GM19025 (cell line): ENCODE measurements at regions not wholly inside any gene's neighbourhood (a gene's known extent, or its start where the extent isn't known, plus 50 kb on each side); places are given as distances from the start of the nearest gene placed in this dataset.
A peak's percentile ranks its signal among the peaks of the same experiment; 100 is the strongest.
"Not testable (repeated sequence)": the region's sequence is repeated elsewhere in the genome, so short reads cannot be mapped to it uniquely, and the experiment has no call there.

Source experiments
- ATAC-seq: cut with Tn5 transposase; IDR thresholded peaks from one replicate; pipeline ENCODE4 v1.9.1; 2021; ENCODE audit warnings: mild to moderate bottlenecking, low read depth, moderate library complexity; ENCODE audit not compliant: unreplicated experiment

DNA sequence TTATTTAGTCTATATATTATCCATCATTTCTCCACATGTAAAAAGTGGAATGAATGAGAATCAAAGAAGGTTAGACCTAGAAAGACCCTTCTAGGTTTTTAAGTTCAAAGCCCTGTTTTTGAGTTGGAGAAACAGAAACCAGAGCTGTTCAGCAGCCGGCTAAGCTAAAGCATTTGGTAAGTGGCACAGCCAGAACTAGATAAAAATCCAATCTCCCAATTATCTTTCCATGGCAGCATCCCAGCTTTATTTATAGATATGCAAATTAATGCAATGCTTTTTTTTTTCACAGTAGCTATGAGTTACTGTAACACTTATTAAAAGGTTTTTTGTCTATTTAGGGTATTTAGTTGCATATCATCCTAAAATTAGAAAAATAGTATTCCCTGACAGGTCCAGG, 85.1 kb downstream of the NIBAN1 start:
- no peak for ATAC-seq

DNA sequence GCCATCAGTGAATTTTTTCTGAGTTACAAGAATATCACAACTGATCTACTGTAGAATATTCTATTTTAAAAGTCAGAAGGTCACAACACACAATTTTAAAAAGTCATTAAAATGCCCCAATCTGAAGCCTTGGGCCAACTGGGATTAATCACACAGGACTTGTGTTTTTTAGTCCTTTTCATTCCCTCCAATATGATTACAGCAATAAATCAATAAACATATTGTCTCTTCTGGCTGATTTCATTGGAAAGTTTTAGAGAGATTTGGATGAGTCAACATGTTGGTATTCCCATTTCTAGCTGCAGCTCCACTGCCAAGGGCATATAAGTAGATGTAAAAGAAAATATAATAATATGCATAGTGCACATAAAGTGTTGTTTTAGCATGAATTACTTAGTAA, 85.8 kb downstream of the NIBAN1 start:
- no peak for ATAC-seq

DNA sequence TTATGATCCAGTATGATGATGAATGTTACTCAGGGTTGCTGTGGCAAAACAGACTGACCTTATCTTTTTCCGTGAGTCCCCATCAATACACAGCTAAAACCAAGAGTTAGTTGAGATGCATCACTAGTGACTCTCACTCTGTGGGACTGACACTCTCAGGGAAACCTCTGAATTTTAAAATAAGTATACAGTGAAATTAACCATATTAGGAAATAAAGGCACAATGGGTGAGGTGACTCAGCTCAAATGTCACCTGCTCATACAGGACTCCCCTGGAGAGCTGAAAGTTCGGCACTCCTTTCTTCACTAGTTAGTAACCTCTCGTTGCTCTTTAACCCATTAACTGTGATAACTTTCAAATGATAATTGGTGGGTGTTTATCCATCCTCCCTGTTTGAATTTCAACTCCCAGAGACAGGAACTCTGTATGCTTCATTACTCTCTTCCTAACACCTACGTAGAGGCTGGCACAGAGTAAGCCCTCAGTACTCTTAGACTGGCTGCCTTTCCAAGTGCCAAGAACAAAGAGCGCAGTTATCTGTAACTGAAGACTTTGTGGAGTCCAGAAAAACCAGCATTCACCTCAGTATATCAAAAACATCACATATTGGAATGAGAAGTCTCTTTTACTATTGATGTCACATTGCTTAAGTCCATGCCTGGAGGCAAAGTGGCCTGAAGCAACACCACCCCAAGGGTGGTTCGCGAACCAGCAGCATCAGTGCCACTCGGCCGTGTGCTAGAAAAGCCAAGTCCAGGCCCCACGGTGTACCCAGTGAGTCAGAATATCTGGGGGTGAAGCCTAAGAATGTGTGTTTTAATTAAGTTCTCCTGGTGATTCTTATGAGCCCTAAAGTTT, 91.1 kb downstream of the NIBAN1 start:
- ATAC-seq: no peak

DNA sequence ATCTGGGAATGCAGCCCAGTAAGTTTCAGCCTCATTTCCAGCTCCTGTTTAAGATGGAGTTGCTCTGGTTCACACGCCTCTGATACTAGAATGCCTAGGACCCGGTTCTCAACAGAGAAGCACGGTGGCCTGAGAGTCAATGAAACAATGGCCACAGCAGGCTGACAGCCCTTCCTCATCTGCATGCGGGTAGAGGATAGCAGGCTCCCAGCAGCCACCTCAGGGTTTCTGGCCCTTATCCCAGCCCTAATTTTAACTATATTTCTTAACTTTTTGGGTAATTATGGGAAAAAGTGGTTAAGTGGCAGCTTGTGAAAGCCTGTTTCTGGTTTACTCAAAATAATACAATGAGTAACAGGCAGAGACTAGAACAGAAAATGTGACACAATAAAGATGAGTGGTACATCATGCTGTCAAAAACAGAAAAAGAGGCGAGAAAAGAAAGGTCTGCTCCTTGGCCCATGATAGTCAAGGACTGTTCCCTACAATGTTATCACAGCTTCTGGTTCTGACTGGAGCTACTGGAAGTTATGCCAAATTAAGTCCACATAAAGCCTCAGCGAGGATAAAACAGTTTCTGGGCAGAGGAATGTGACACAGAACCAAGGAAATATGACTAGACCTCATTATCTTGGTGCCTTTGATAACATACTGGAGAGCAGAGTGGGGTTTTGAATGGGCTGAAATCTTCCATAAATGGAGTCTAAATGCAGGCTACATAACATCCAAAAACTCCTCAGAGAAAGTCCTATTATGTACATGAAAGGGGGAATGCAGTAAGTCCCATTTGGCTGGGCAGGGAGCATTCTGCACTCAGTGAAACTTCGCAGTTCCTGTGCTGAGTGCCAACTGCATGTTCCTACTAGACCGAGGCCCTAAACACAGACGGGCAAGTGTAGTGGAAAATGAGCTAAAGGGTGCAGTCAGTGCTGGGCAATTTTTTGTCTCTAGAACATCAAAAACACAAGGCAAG, 92.1 kb downstream of the NIBAN1 start:
- peak; percentile 52 for ATAC-seq

DNA sequence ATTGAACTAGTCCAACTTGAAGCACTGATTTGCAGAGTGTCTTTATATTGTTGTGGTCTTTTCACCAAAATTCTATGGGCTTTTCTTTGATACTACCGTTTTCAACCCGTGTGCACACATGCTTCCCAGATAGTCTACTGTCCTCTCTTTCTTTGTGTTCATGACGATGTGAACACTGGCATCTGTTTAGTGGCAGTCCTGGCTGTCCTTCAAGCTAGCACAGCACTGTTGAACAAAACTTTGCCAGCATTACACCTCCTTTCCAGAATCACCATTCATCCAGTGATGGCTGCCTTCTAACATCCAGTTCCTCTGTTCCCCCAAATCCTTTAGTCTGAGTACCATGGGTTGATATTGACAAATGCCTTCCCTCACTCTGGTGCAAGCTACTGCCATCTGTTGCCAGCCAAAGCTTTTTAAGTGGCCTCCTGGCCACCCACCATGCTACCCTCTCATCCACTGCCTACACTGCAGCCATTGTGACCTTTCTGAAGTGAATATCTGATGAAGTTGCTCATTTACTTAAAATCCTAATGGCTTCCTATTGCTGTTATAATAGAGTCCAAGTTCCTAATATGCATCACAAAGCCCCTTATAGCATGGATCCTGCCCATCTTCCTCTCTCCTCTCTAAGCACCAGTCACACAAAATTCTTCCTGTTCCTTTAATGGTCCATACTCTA, 94.3 kb downstream of the NIBAN1 start:
- no peak for ATAC-seq

DNA sequence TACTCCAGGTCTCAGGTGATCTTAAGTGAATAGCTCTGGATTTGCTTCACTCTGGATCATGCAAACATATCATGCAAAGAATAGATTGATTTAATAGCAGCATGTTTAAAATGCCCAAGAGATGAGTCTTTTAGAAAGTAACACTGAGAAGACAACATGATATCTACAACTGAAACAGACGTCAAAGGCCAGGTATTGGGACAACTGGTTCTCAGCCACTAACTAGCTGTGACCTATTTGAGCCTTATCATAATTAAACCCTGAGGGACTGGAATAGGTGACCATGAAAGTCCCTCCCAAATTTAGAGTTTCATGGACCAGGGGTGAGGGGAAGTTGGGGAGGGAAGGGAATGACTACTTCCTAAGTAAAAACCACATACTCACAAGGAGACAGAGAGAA, 95.7 kb downstream of the NIBAN1 start:
- no peak for ATAC-seq

DNA sequence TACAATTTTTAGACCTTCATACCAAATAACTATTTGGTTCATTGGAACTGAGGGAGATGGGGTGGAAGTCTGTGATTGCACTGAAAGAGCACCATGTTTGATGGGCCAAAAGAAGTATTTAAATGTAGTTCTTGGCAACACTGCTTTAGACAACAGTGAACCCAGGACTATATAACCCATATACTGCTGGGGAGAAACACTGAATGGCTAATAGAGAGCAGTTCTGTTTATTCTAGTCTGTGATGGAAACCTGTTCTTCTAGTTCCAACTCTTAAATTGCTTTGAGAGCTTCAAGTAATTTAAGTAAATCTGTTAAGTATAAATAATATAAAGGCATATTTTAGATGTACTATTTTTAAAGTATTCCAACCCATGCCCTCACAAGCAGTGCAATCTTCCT, 96.3 kb downstream of the NIBAN1 start:
- ATAC-seq: no peak

DNA sequence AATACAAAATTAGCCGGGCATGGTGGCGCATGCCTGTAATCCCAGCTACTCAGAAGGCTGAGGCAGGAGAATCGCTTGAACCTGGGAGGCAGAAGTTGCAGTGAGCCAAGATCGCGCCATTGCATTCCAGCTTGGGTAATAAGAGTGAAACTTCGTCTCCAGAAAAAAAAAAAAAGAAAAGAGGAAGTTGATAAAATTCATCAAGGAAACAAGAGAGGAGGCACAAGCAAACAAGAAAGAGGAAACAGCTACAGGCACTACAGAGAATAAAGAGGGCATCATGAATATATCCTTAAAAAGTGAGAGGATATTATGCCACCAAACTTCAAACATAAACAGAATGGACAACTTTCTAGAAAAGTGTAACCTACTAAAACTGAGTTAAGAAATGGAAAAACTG, 98.3 kb downstream of the NIBAN1 start:
- ATAC-seq: not testable (repeated sequence)

DNA sequence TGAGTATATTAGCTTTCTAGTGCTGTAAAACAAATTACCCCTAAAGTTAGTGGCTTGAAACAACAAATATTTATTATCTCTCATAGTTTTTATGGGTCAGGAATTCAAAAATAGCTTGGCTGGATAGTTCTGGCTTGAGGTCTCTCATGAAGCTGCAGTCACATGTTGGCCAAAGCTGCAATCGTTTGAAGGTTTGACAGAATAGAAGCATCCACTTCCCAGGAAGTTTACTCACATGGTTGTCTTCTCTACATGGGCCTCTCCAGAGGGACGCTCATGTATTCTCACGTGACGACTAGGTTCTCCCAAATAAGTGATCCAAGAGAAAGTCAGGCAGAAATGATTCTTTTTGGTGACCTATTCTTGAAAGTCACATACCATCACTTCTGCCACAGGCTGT, 99.1 kb downstream of the NIBAN1 start:
- ATAC-seq: no peak

DNA sequence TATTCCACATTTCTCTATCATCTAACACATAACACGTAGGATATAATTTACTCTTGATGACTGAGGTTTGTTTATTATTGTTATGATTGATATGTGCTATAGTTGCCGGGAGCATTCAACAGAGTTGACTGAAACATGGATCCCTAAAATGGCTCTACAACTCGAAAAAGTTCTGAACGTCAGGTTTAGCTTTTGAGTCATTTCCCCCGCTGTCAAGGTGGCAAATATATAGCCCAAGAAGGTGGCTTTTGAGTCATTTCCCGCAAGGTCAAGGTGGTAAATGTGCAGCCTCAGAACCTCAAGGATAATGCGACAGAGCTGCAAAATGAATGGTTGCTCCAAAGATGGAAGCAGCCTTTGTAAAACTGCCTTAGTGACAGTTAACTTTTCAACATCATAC, 104.0 kb downstream of the NIBAN1 start:
- ATAC-seq: no peak

DNA sequence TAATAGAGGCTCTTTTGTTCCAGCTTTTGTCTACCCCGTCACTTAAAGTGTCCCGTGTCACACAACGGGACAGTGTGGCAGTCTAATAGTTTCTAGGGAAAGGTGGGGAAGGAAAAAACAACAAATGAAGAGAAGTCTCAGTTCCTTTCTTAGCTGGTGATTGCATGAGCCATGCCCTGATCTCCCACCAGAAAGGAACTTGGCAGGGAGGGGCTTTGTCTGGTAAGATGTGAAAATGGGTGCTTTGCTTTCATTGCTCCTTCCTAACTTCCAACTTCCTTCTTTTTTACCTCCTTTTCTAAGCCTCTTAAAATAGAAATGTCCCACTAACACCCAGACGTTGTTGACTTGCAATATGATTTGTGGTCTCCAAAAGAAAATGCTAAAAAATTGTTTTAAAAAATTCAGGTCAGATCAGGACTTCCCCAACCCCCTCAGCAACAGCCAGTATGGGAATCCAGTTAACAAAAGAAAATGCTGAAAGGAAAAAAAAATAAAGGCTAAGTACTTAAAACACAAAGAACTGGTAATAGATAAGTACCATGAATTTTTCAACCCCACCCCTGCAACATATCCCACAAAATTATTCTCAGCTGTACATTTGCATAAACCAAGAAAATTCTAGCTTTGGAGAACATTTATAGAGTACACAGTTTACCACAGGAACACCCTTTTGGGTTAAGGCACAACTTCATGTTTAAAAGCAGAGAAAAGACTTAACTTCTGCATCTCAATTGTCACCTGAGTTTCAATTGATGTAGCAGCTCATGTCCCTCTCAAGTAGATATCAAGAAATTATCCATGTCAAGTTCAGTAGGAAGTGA, 106.2 kb downstream of the NIBAN1 start:
- no peak for ATAC-seq

DNA sequence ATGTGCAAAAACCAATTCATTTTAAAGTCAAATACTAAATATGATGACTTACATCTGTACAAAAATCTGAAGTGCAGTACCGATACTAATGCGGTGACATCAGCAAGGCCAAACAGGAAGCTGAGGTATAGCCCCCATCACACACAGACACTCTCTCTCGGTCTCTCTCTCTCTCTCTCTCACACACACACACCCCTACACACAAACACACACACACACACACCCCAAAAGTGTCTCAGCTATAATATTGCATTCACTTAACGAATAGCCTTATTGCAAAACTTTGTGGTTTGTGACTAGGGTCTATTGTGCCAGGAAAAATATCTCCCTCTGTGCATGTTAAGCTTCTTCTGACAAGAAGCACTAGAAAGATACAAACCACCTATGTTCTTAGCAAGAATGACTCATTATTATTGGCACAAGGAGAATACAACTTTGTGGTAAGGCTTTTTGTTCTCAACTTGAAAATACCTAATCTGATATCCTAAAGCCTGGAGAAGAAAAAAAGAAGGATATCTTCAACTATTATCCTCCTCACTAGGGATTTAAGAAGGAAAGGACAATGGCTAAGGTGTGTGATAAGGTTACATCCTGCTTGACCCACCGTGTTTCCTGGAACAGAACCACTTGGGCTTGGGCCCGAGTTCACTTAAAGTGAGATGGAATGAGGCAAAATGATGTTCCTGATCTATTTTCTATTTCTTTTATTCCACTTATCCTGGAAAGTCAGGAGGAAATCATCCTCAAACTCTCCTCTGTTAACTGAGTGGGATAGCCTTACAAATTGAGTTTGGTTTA, 107.1 kb downstream of the NIBAN1 start:
- peak; percentile 93 for ATAC-seq

DNA sequence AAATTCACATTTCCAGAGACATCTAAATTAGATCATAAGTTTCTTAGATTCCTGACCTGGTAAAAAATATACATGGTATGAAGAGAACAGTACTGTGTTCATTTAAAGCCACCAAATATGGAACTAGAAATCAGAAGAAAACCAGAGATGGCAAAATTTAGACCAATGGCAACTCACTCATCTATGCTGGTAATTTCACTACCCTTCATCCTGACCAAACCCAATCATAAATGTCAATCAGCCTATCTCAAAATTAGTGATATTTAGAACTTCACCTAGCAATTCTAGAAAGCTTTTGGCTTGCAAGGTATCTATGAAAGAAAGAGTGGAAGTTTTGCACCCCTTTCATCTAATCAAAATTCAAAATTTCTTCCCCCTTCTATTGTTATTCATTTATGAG, 107.7 kb downstream of the NIBAN1 start:
- ATAC-seq: no peak

DNA sequence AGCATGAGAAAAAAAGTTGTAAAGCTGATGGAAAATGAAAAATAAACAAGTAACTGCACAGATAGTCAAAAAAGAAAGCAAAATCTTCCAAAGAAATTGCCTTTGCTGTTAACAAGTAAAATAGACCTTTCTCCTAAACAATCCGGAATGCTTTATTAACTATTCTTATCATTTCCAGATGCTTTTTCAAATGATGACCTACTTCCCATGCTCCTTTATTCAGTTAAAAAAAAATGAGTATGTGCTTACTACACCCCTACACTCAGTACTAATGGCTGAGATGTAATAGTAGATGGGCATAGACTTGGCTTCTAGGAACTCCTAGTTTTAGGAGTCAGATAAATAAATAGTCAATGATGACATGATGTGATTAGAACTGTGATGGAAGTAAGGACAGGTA, 108.5 kb downstream of the NIBAN1 start:
- ATAC-seq: no peak

DNA sequence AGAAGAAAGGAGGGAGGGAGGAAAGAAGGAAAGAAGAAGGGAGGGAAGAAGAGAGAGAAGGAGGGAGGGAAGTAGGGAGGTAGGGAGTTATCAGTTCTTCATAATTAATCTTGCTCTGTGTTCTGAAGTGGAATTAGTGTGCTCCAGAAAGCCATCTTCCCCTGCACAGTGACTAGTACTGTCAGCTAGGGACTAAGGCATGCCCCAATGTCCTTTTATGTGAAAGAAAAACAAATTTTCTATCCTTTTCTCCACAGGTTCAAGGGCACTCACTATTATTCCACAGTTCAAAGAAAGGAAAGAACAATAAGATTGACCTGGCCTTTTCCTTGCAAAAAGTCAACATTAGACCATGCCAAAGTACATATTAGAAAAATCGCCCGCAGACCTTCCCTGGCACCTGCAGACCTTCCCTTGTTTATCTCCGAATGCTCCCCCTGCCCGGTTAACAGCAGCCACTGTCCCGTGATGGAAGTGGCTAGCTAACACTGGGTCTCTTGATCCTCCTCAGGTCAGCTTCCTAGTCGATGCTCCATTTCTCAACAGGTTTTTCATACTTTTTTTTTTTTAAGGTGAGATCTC, 107.2 kb upstream of the EDEM3 start:
- no peak for ATAC-seq

DNA sequence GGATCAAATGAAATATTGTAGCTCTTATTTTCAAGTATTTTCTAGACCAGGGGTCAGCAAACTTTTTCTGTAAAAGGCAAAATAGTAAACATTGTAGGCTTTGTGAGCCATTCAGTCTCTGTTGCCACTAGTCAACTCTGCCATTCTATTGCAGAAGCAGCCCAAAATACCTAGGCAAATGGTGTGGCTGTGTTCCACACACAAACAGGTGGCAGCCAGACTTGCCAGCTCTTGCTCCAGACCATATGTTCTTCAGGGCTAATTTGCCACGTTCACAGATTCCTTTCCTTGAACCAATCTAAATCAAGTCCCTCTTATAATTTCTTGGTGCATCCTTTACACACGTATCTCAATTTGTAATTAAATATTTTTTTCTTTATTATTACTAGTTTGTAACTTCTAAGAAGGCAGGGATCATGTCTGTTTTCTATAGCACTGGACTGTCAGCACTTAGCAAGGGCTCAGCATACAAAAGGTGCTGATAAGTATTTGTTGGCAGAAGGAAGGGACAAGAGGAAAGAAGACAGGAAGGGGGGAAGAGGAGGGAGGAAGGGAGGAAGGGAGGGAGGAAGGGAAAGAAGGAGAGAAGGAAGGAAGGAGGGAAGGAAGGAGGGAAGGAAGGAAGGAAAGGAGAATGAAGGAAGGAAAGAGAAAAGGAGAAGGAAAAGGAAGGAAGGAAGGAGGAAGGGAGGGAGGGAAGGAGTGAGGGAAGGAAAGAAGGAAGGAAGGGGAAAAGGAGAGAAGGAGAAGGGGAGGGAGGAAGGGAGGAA, 106.5 kb upstream of the EDEM3 start:
- peak; percentile 76 for ATAC-seq

DNA sequence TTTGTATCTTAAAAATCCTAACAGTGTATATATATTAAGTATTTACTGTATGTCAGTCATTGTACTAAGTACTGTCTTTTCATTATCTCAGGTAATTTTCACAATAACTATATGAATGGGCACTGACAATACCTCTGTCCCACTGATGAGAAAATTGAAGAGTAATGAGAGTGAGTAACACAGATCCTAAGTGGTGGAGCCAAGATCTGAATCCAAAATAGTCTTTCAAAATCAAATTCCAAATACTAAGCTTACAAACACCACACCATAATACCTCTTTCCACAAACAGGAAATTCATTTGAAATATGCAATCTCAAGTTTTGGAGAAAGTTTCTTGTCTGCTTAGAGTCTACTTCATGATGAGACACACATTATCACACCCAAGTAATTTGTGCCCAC, 105.9 kb upstream of the EDEM3 start:
- ATAC-seq: peak; percentile 10
